Stimulated activated naive CD8-positive, alpha-beta T cell treated with anti-CD3 and anti-CD28 coated beads, Interleukin-15, Interleukin-2, amounts not matched to agents 100 U/mL and 50 U/mL, for 24 hours (primary cell): ENCODE measurements at regions not wholly inside any gene's neighbourhood (a gene's known extent, or its start where the extent isn't known, plus 50 kb on each side); places are given as distances from the start of the nearest gene placed in this dataset.
A peak's percentile ranks its signal among the peaks of the same experiment; 100 is the strongest.
"Not testable (repeated sequence)": the region's sequence is repeated elsewhere in the genome, so short reads cannot be mapped to it uniquely, and the experiment has no call there.

Experiments used
- ATAC-seq: fragments of 150-1000 bp; cut with Tn5 transposase; one replicate; pipeline ENCODE4 v1.10.0; 2021
- DNase-seq: peaks from one replicate; pipeline ENCODE4 v3.0.0; 2021

DNA sequence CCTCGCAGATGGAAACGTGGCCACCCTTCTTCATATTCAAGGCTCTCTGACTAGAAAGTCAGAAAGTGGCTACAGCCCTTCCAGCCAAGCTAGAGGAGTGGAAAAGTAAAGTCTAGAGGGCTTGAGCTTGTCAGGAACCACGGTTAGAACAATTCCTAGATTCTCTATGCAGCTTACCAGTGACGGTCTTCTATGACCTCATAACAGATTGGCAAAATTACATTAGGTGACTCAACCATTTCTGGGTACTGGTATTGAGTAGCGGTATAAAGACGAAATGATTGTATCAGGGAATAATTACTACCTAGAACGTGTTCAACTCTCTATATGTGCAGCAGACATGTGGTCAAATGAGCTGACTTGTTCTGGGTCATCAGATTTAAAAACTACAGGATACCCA lies 155.0 kb upstream of the RUNX1 start:
- ATAC-seq (no peak), DNase-seq (no peak)

DNA sequence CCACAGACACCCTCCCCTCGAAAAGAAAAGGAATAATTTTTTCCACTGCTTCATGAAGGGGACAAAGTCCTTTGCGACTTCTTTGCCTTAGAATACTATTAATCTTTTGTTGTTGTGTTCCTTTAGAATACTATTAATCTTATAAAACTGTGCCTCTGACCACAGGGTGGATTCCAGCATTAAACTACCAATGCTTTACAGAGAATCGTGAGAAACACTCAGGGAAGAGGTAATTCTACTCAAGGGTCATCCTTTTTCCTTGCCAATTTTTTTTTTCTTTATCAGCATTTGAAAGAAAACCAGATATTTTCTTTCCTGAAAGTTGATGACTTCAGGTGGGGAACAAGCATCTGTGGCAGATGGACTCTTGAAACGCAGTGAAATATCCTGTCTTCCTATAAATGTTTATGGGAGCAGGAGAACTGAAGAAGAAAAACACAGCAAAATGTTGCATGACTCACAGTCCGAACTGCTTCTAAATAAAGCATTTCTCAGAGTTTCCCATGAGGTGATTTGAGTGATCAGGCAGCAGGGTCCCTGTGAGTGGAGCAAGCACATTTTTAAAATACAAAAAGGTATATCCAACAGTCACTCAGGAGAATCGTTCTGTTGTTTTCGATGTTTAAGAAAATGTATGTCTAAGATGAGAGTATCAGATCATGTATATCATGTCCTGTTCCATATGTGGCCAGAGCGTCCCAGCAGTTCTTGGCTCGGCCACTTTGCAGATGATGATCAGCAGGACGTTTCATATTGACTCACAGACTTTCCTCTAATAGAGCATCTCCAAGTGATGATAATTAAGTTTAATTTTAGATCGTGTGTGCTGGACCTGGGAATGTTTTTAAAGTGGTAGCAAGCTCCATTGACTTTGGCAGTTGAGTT lies 154.2 kb upstream of the RUNX1 start:
- ATAC-seq (no peak), DNase-seq (no peak)

DNA sequence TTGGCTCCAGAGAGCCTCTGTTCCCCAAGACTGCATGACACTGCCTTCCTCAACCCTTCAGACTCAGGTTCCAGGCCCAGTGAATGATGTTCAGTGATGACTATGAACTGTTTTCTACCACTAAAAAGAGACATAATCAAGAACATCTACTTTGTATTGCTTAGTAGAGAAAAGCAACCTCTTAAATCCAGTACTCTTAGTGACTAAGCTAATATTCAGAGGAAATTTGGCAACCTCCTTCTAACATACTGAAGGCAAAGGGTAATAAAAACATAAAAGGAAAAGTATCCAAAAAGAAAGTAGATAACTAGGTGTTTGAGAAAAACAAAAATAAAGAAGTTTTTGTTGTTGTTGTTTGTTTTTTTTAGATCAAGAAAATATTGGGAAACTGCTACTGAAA lies 153.3 kb upstream of the RUNX1 start:
- DNase-seq (no peak), ATAC-seq (no peak)

DNA sequence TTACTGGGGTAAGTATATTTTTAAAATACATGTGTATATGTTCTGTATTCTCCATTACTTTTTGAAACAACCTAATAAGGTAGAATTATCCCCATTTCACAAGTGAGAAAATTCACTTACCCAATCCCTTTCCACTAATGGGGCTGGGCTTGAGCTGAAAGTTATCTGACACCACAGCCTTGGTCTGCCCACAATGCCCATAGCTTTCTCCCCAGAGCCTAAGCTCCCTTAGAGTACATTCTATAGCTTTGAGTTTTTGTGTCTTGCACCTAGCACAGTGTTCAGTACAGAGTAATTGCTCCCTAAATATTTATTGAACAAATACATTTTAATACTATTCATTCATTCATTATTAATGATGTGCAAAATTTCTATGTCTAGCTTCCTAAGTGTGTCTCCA lies 152.7 kb upstream of the RUNX1 start:
- DNase-seq (no peak), ATAC-seq (no peak)

DNA sequence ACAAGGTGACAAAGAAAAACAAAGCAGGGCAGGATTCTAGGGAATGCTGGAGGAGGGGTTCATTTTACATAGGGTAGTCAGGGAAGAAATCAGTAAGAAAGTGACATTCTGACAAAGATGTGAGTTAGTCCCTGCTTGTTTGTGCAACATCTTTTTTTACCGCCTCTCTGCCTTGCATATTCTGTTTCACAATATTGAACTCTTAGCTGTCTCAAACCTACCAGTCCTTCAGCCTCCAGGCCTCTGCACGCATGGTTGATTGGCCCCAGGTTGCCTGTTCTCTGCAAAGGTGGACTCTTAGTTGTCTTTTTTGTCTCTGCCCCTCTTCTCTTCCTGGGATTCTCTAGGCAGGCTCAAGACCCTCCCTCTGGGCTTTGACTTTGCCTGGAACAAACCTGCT lies 152.2 kb upstream of the RUNX1 start:
- DNase-seq (no peak), ATAC-seq (no peak)

DNA sequence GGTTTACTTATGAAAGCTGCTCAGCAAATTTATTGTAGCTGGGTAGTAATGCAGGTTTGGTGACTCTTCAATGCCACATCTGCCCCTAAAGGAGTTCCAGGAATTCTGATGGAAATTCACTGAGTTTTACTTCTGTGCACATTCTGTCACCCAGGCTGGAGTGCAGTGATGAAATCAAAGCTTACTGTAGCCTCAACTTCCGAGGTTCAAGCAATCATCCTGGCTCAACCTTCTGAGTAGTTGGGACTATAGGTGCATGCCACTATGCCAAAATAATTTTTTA lies 150.6 kb upstream of the RUNX1 start:
- DNase-seq (no peak), ATAC-seq (no peak)

DNA sequence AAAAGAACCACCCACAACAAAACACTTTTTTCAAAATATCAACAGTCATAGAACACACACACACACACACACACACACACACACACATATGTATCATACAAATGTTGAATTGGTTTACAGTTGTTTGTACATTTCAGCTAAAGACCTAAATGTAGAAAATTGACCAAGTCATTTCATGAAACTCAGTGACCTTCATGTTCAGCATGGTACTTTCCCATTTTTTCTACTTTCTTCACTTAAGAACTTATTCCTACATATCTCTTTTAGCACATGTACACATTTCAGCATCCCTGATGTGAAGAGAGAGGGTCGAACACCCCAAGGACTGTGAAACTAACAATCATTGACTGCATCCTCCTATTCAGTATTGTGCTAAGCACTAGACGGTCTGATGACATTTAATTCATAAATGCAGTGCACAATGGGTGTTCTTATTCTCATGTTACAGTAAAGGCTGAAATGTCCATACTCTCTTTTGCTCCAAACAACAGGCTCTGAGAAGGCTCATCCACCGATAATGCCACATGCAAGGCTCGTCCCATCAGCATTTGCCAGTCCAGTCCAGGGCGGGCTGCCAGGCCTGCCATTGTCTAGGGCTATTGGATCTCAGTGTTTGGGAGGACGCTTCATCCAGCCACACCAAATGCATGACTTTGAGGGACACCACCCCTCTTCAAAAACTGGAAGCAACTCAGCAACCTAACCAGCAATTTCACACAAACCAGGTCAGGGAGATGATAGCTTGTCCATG lies 150.1 kb upstream of the RUNX1 start:
- peak; percentile 32 for ATAC-seq

DNA sequence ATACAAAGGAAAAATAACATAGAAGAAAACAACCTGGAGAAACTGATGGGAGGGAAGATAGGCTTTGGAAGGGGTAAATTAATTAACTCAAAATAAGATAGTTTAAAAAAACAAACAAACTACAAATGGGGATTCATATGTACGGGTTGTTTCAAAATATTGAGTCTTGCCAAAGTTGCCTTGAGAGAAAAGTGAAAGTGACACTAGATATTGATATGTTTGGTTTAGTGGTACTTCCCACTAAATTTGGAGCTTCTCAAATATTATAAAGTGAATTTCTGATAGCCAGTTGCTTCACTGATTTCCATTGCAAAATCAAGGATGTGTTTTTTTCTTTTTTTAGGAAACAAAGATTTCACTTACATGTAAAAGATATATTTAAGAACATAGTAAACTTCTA lies 149.5 kb upstream of the RUNX1 start:
- no peak for DNase-seq
- no peak for ATAC-seq

More for the DNA sequence above, 150.1 kb upstream of the RUNX1 start:
- DNase-seq: no peak

DNA sequence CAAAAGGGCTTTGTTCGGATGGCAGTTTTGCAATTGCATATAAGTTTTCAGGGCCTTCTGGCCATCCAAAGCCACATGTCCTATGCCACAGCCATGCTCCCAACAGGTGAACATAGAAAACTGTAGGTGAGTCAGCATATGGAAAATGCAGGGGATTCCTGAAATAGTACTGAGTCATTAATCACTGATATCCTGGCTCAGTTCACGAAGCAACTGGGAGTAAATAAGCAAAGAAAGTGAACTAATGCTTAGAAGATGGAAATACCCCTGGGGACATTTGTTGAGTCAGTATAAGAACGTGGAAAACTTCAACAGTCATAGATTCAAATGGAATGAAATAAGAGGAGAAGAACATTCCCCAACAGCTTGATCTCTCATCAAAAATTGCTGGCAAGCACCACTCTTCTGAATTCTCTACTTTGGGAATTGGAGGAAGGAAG lies 148.9 kb upstream of the RUNX1 start:
- ATAC-seq (peak; percentile 29), DNase-seq (no peak)

DNA sequence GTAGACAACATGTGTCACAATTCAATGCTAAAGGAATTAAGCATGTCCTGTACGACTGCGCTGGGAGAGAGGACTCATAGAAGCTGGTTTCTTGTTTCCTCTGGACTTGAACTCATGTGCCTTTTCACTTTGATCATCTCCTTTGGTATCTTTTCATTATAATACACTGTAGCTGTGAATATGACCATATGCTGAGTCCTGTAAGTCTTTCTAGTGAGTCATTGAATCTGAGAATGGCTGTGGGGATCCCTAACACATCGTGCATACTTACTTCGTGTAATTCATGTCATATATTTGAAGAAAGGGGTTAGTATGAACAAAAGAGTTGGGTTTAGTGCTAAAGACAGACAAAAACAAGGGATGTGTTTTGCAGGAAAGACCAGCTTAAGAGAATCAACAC lies 148.1 kb upstream of the RUNX1 start:
- DNase-seq: no peak
- ATAC-seq: no peak

DNA sequence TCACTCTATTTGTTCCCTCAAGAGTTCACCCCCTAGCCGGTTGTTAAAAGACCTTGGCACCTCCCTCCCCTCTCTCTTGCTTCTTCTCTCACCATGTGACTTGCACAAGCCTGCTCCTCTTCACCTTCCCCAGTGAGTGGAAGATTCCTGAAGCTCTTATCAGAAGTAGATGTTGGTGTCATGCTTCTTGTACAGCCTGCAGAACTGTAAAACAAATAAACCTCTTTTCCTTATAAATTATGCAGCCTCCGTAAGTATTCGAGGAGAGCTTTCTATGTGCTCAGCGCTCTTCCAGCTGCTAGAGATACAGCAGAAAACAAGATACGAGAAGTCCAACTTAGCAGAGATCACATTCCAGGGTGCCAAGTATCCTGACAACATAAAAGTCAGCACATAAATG lies 147.0 kb upstream of the RUNX1 start:
- ATAC-seq (no peak), DNase-seq (no peak)

DNA sequence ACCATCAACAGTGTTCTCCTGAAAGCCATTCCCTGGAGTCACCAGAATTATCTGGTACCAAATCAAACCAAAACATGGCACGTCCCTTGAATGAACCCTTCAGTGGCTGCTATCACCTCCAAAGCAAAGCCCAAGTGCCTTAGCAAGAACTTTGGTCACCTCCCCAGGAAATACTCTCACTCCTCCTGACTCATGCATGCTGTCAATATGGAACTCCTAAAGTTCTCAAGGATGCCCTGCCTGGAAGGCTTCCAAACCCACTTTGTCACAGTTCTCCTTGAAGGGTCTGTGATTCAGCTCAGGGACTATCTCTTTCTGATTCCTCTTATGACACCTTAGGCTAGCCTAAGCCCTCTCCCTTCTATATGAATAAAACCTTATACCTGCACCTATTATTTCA lies 146.1 kb upstream of the RUNX1 start:
- ATAC-seq: no peak
- DNase-seq: no peak

DNA sequence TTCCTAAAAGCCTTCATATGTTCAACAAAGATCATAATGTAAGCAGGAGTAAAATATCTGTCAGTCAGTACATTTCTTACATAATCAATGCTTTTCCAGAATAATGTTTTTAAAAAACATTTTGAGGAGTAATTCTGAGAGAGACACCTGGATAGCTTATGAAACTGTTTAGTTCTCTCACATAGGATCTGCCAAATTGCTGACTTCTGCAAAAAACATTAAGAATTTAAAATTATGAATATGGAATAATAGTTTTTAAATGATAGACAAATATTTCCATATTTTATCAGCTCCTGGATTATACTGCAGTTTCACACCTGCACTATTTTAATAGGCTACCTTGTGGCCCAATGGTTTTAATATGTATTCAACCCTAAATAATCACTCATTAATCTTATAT lies 142.7 kb upstream of the RUNX1 start:
- DNase-seq: no peak
- ATAC-seq: no peak

DNA sequence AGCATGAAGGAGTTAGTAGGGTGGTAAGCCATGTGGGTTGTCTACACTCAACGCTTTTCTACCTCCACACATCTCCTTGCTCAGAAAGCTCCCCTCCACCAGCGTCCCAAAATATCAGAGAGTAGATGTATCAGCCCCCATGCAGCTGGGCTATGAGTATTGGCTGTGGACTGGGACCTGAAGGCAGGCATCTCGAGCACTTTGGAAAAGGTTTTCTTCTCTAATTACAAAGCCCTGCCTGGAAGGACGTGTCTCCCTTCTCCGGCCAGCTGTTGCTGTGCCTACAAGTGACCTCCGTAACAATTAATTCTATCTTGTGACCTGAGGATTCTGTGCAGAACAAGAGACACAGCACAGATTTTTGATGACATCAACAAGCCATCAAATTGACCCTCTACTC lies 142.0 kb upstream of the RUNX1 start:
- ATAC-seq (no peak), DNase-seq (no peak)

DNA sequence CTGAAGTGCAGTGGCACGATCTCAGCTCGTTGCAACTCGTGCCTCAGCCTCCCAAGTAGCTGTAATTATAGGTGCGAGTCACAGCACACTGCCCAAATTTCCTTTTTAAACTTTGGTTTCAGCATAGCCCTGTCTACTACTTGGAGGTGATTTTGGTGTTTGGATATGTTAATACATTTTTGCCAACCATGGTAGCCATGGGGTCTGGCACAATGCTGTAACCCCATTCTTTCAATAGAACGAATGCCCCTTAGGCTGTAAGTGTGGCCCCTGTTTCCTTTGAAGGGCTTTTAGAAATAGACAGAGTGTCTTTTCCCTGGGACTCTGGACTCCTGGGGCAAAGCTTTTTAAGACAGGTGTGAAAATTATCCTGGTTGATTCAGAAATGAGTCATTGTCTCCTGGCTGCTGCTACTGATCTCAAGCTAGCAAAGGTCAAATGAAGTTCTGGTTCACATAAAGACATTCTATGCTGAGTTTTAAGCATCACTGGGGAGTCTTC lies 141.1 kb upstream of the RUNX1 start:
- DNase-seq (no peak), ATAC-seq (peak; percentile 75)

DNA sequence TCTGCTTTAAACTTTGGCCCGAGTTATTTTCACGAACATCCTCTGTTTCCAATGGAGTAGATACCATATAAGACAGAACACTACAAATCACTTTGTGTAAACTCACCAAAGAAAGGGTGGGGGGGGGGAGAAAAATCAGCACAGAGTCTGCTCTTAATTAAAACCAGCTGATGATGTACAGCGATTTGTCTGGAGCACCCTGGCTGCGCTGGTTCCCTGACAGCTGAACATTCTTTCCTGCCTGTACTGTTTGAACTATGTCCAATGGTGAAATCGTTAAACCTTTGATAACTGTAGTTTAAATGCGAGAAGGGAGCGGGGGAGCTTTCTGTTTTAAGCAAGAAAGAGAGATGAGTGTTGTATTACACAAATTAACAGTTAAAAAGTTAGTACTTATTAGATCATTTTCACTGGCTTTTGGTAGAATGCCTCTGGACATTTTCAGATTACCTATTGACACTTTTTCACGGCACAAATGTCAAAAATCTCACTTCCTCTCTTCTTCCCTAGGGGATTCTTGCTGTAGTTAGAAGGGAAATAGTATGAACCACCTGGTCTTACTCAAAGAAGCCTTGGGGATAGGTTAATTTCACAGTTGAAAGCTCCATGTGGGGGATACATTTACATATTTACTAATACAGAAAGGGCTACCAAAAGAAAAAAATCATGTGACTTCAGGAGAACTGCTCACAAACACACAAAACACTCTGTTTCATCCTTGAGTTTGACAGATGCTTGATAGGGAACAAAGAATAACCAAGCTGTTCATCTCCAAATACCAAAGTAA lies 140.2 kb upstream of the RUNX1 start:
- ATAC-seq (peak; percentile 40), DNase-seq (no peak)

DNA sequence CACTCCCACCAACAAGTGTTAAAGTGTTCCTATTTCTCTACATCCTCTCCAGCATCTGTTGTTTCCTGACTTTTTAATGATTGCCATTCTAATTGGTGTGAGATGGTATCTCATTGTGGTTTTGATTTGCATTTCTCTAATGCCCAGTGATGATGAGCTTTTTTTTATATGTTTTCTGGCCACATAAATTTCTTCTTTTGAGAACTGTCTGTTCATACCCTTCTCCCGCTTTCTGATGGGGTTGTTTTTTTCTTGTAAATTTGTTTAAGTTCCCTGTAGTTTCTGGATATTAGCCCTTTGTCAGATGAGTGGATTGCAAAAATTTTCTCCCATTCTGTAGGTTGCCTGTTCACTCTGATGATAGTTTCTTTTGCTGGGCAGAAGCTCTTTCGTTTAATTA lies 134.3 kb upstream of the RUNX1 start:
- not testable (repeated sequence) for DNase-seq, ATAC-seq

DNA sequence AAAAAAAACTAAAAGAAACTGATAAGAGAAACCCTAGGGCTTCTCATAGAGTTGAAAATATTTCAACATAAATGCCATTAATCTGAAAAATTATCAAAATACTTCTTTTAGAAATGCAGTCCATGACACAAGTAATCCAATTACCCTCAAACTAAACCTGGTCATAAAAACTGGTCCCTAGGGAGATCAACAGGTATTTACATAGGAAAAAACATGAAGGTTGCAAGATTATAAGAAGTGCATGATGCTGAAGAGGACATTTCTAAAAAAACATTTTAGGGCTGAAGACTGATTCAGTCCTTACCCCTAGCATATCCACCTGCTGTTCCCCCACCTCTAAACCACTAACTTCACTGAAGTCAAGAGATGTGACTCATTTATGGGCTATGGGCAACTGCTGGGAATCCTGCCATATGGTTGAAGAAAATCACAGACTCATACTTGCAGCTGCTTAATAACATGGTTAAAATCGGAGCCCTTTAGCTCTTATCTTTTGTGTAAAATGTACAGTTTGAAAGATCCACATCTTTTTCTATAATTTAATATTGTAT lies 131.0 kb upstream of the RUNX1 start:
- DNase-seq: no peak
- ATAC-seq: peak; percentile 73

DNA sequence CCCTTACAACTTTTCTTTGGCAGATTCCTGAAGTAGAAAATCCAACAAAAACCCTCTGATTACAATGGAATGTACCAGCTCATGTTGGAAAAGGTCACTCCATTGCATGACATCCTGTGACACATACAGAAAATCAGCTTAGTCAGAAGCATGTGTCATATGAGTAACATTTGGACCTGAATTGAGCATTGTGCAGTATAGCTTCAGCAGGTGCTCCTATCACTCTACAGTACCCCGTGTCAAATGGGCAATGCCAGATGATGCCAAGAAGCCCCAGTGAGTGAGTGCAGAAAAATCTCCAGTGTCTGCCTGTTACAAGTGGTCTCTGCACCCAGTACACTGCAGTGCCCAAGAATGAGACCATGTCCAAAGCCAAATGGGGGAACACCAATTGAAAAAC lies 129.7 kb upstream of the RUNX1 start:
- ATAC-seq (peak; percentile 92), DNase-seq (no peak)

DNA sequence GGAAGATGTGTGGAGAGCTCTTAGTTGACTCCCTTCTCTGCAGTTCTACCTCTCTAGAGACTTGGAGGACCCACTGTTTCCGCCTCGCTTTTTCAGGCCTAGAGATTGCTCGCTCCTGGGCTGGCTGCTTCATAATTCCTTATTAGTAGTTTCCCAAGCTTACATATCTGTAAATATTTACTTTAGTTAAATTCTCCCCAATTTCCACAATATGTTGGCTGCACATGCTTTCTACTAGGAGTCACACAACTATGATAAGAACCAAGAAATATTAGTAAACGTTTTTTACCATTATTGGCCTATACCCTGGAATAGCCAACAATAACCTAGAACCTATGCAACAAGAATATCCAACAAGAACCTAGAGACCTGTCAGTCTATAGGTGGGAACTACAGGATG lies 129.0 kb upstream of the RUNX1 start:
- DNase-seq (no peak), ATAC-seq (no peak)

DNA sequence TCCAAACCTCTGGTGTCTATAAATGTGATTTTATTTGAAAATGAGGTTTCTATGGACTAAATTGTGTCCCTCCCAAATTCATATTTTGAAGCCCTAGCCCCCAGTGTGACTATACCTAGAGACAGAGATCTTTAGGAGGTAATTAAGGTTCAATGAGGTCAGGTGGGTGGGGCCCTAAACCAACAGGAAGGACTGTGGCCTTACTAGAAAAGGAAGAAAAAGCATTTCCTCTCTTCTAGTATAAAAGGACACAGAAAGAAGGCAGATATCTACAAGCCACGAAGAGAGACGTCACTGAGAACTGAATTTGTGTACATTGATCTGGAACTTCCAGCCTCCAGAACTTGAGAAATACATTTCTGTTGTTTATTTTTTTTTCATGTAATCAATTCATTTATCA lies 123.1 kb upstream of the RUNX1 start:
- DNase-seq: peak; percentile 18
- ATAC-seq: no peak

DNA sequence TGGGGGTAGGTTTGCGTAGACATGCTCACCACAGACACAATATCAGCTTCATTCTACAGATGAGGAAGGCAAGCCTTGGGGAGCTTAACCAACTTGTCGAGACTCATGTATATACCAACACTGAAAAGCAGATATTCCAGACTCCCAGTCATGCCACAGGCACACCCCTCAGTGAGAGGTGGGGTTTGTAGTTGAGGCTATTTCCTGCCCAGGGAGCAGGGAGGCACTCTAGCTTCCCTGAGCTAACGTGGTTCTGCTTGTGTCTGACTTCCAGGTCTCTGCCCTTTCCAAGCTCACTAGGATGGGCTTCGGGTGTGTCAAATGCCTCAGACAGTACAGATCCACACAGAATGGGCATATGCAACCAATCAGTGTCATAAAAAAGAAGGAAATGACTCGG lies 122.3 kb upstream of the RUNX1 start:
- DNase-seq: no peak
- ATAC-seq: no peak

DNA sequence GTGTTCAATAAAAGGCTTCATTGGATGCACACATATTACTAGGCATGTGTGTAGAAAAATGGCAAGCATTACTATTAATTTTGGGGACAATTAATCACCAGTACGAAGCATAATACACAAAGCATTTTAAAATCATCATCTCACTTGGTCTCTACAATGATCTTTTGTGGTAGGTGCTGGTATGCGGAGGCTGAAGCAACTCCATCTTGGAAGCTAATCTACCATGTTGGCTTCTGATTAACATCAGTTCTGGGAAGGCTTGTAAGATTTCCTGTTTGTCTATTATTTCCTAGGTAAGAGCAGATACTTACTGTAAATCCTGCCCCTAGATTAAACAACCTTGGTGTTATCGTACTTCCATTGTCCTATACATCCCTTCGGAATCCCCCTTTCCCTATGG lies 121.7 kb upstream of the RUNX1 start:
- no peak for ATAC-seq
- DNase-seq: no peak
